GM18520 (cell line): ENCODE measurements at regions not wholly inside any gene's neighbourhood (a gene's known extent, or its start where the extent isn't known, plus 50 kb on each side); places are given as distances from the start of the nearest gene placed in this dataset.
"Not testable (repeated sequence)": the region's sequence is repeated elsewhere in the genome, so short reads cannot be mapped to it uniquely, and the experiment has no call there.

Experiments used
- ATAC-seq: cut with Tn5 transposase; IDR thresholded peaks from one replicate; pipeline ENCODE4 v1.9.1; 2021; ENCODE audit not compliant: unreplicated experiment

GRCh38 chr9:78383130-78383529 lies 86.2 kb downstream of the PSAT1 start:
- ATAC-seq, result no peak

- no peak for ATAC-seq
These were observed 89.4 kb downstream of the PSAT1 start for GRCh38 chr9:78386348-78386747.

- ATAC-seq, result no peak
These were observed 89.8 kb downstream of the PSAT1 start for GRCh38 chr9:78386773-78387172.

GRCh38 chr9:78393340-78393739 lies 96.4 kb downstream of the PSAT1 start:
- no peak for ATAC-seq

GRCh38 chr9:78393932-78394331 lies 97.0 kb downstream of the PSAT1 start:
- no peak for ATAC-seq

GRCh38 chr9:78396087-78396486 lies 99.2 kb downstream of the PSAT1 start:
- ATAC-seq, result no peak

DNA sequence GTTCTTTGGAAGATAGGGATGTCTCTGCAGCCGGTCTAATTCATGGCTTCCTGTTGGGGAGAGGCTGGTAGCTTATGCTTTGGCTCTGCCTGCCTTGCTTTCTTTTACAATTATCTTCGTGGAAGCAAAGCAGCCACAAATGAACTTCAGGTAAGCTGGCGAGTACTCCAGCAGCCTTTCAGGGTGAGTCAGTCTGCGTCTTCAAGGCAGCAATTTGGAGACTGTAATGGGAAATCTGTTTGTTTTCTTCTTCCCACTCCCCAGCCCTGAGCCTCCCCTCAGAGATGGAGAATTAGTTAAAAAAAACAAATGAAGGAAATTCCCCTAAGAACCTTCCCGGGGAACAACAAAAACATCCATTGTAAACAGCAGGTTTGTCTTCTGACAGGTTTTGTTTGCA lies 100.1 kb downstream of the PSAT1 start:
- no peak for ATAC-seq

- no peak for ATAC-seq
These were observed 100.5 kb downstream of the PSAT1 start for GRCh38 chr9:78397454-78397853.

DNA sequence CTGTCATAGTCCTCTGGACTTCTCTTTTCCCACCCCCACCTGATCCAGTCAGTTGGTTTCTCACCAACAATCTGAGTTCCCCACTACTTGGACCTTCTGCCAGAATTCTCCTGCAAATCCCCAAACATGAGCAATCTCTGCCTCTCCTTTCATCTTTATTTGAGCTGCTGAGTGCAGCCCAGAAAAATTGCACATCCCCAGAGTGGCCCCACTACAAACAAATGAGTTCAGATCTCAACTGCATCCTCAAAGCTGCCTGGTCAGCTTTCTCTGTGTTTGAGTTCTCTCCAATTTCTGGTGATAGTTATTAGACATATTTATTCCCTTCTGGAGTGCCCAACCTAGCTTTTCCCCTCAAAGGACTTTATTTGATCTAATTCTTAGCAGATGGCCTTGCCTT lies 102.2 kb downstream of the PSAT1 start:
- no peak for ATAC-seq

DNA sequence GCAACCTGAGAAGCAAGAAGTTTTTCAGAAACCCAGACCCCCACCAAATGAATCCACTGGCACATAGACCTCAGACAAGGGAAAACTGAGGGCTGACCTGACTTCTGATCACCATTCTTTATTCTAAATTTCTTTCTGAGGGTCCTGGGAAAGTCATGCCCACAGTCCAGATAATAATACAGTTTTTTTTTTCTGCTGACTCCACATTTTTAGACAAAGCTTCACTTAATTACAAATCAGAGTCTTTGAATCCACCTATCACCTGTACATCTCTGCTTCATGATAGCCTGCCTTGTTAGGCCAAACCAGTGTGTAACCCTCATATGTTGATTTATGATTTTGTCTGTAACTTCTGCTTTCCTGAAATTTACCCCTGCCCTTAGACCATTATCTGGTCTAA lies 103.6 kb downstream of the PSAT1 start:
- no peak for ATAC-seq

DNA sequence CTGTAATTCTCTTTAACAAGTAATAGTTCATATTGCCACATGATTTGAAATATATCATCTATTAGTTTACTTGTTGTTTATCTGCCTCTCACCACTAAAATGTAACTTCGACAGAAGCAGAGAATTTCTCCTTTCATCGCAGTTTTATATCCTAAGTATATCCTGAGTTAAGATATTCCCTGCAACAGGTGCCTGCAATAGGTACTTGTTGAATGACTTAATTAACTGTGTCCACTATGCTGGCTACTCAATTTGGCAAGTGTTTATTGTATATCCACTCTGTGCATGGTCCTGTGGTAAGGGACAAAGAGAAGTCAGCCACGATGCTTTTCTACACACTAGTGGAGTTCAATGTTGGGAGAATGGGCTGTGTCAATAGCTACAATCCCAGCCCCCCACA lies 108.5 kb downstream of the PSAT1 start:
- ATAC-seq, result no peak

DNA sequence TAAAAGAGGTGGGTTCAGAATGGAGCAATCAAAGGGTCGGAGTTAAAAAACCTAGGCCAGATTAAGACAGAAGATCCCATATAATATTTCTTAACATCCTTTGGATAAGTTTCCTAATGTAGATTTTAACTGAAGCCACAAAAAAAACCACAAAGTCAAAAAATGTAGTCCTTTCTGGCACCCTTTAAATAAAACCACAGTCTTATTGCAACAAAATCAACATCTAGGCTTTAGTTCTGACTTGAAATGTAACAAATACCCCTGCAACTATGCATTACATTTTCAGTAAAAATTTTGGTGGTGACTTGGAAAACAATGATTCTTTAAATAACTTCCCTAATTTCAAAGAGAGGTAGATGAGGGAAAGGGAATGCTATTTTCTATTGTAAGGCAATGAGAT lies 109.2 kb downstream of the PSAT1 start:
- ATAC-seq, result no peak

- ATAC-seq, result no peak
These were observed 110.0 kb downstream of the PSAT1 start for GRCh38 chr9:78406933-78407332.

DNA sequence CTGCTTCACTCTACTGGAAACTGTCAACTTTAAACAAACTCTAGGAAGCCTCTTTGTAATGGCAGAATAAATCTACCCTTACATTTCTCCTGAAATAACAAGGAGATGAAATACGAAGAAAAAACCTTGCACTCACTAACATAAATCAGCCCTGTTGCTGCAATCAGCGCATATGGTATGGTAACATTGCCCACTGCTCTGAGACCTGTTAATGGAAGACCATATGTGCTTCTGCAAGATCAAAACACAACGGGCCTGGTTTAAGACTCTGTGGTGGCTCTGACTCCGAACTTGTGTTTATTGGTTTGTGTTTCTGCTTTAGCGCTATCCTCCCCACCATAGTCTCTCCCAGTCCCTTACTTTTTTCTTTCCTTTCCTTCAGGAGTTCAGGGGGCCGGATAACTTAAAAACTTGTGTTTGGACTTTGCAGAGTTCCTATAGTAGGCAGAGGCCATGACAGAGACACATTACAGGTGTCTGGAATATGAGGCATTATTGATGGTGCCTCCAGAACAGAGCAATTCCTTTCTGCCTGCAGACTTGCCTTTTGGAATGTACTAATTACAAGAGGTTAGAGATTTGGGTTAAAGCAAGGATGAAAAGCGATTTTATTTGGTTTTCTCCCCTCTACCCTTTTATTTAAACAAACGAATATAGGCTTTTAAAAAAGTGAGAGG lies 110.8 kb downstream of the PSAT1 start:
- ATAC-seq, result no peak

DNA sequence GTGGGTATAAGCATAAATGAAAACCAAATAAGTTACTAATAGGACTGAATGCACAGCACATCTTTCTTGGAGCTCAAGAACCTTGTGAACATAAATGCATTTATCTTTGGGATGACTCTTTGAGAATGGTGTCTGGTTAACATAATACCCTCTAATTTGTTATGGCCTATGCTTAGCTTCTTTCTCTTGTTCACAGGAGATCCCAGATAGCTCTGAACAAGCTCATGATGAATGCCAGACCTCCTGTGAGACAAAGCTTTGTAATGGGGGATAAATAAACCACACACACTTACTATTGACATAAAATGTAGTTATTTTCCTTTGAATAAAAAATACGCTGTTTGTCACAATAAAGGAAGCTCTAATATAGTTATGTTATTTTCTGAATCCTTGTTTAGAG lies 111.5 kb downstream of the PSAT1 start:
- no peak for ATAC-seq

GRCh38 chr9:78409928-78410510 lies 113.1 kb downstream of the PSAT1 start:
- ATAC-seq, result not testable (repeated sequence)

GRCh38 chr9:78422309-78422708 lies 125.4 kb downstream of the PSAT1 start:
- ATAC-seq, result no peak

GRCh38 chr9:78424299-78424698 lies 127.4 kb downstream of the PSAT1 start:
- ATAC-seq, result no peak

DNA sequence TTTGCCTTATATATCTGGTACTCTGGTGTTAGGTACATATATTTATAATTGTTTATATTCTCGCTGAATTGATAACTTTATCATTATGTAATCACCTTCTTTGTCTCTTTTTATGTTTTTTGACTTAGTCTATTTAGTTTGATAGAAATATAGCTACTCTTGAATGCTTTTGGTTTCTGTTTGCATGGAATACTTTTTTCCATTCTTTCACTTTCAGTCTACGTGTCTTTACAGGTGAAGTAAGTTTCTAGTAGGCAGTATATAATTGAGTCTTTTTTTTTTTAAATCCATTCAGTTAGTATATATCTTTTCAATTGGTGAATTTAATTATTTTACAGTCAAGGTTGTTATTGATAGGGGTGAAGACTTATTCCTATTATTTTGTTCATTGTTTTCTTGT lies 131.7 kb downstream of the PSAT1 start:
- ATAC-seq, result no peak

DNA sequence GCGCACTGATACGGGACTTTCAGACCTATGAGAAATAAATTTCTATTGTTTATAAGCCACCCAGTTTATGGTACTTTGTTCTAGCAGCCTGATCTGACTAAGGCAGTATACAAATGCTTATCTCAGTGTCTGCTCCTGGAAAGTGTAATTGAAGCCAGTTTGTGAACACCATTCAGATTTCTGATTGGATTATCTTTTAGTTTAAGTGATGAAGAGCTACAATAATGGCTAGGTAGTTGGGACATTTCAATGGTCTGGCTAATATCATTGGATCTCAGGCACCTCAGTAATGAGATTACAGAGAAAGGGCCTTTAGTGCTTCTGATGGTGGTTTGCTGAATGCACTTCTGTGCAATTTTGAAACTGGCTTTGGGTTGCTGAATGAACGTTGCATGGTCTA lies 133.5 kb downstream of the PSAT1 start:
- no peak for ATAC-seq

DNA sequence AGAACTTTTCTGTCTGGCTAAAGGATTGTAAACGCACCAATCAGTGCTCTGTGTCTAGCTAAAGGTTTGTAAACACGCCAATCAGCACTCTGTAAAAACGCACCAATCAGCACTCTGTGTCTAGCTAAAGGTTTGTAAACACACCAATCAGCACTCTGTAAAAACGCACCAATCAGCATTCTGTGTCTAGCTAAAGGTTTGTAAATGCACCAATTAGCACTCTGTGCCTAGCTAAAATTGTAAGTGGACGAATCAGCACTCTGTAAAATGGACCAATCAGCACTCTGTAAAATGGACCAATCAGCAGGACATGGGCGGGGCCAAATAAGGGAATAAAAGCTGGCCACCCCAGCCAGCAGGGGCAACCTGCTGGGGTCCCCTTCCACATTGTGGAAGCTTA lies 134.1 kb downstream of the PSAT1 start:
- not testable (repeated sequence) for ATAC-seq

- no peak for ATAC-seq
These were observed 139.9 kb downstream of the PSAT1 start for GRCh38 chr9:78436873-78437272.

GRCh38 chr9:78437296-78437695 lies 140.4 kb downstream of the PSAT1 start:
- no peak for ATAC-seq
